Colonic mucosa (tissue), 4 donors: ENCODE measurements at regions not wholly inside any gene's neighbourhood (a gene's known extent, or its start where the extent isn't known, plus 50 kb on each side); places are given as distances from the start of the nearest gene placed in this dataset.
"Not testable (repeated sequence)": the region's sequence is repeated elsewhere in the genome, so short reads cannot be mapped to it uniquely, and the experiment has no call there.

Experiments
- DNase-seq: peaks from one replicate; pipeline ENCODE4 v3.0.0-alpha.2; 2020
- H3K27ac ChIP-seq: fragments of 200-600 bp; one replicate; pipeline ENCODE4 v1.8.0; 2021
- H3K27me3 ChIP-seq: fragments of 200-600 bp; one replicate; pipeline ENCODE4 v1.8.0; 2021
- H3K36me3 ChIP-seq: fragments of 200-600 bp; one replicate; pipeline ENCODE4 v1.8.0; 2021
- H3K4me1 ChIP-seq: fragments of 200-600 bp; one replicate; pipeline ENCODE4 v1.8.0; 2021; ENCODE audit warnings: mild to moderate bottlenecking
- H3K4me3 ChIP-seq: fragments of 200-600 bp; one replicate; pipeline ENCODE4 v1.8.0; 2021
- H3K9ac ChIP-seq, 2 donors: one replicate each; pipeline ENCODE4 v1.7.0; 2013; ENCODE audit warnings: control low read depth in 2 of 2, low read depth in 2 of 2, low read length in 2 of 2
- H3K9me3 ChIP-seq: fragments of 200-600 bp; one replicate; pipeline ENCODE4 v1.8.0; 2021
- intact Hi-C: fragments of 100-400 bp; cut with DNase I; formaldehyde crosslinking; loops from one replicate; pipeline ENCODE4 v1.14.1; 2022
- TF ChIP-seq, protein P1 (sequence below): fragments of 200-600 bp; IDR thresholded peaks from one replicate; pipeline ENCODE4 v1.8.0; 2022; ENCODE audit warnings: antibody characterized with exemption, mild to moderate bottlenecking
- donor health status: healthy.
- donor health status: DM: no; HTN: no; CAD: no.
- donor health status: DM: no; HTN: no; CAD: no.

GRCh38 chr12:78371284-78371683 is 493.3 kb upstream of the SYT1 start:
- intact Hi-C loops = no loop called here
- TF ChIP-seq, protein P1, sequence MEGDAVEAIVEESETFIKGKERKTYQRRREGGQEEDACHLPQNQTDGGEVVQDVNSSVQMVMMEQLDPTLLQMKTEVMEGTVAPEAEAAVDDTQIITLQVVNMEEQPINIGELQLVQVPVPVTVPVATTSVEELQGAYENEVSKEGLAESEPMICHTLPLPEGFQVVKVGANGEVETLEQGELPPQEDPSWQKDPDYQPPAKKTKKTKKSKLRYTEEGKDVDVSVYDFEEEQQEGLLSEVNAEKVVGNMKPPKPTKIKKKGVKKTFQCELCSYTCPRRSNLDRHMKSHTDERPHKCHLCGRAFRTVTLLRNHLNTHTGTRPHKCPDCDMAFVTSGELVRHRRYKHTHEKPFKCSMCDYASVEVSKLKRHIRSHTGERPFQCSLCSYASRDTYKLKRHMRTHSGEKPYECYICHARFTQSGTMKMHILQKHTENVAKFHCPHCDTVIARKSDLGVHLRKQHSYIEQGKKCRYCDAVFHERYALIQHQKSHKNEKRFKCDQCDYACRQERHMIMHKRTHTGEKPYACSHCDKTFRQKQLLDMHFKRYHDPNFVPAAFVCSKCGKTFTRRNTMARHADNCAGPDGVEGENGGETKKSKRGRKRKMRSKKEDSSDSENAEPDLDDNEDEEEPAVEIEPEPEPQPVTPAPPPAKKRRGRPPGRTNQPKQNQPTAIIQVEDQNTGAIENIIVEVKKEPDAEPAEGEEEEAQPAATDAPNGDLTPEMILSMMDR = no peak
- no peak overlapping the region for H3K4me3 ChIP-seq
- no peaks in the 10 kb centered on the region for H3K4me1 ChIP-seq
- no peaks in the 10 kb centered on the region for H3K36me3 ChIP-seq
- no peak overlapping the region for H3K27ac ChIP-seq
- DNase-seq = no peak
- no peaks in the 10 kb centered on the region for H3K9me3 ChIP-seq
- no peak overlapping the region for H3K9ac ChIP-seq
- no peaks in the 10 kb centered on the region for H3K27me3 ChIP-seq

- intact Hi-C loops = no loop called here
- no peak overlapping the region for H3K4me3 ChIP-seq
Observed at GRCh38 chr12:78375461-78375860, 489.1 kb upstream of the SYT1 start.

GRCh38 chr12:78376257-78376656 is 488.3 kb upstream of the SYT1 start:
- H3K9me3 ChIP-seq = no peaks in the 10 kb centered on the region
- TF ChIP-seq, protein P1 = no peak
- no peaks in the 10 kb centered on the region for H3K27me3 ChIP-seq
- H3K36me3 ChIP-seq = no peaks in the 10 kb centered on the region
- no peak overlapping the region for H3K9ac ChIP-seq
- no peak overlapping the region for H3K4me3 ChIP-seq
- no peak for DNase-seq
- no peak overlapping the region for H3K27ac ChIP-seq
- intact Hi-C loops = no loop called here
- H3K4me1 ChIP-seq = no peaks in the 10 kb centered on the region

More at GRCh38 chr12:78375461-78375860, 489.1 kb upstream of the SYT1 start:
- Histone ChIP-seq H3K4me1 (no peaks in the 10 kb centered on the region), H3K27ac (no peak overlapping the region), H3K27me3 (no peaks in the 10 kb centered on the region), H3K9me3 (no peaks in the 10 kb centered on the region), H3K36me3 (no peaks in the 10 kb centered on the region), H3K9ac (no peak overlapping the region)
- no peak for DNase-seq
- TF ChIP-seq, protein P1 = no peak

- DNase-seq, H3K27me3 ChIP-seq, H3K9ac ChIP-seq, H3K27ac ChIP-seq, H3K9me3 ChIP-seq, H3K36me3 ChIP-seq, H3K4me3 ChIP-seq, intact Hi-C loops, H3K4me1 ChIP-seq: not testable (repeated sequence)
Observed at GRCh38 chr12:78379065-78379464, 485.5 kb upstream of the SYT1 start.

- H3K4me3 ChIP-seq = no peak overlapping the region
- no peaks in the 10 kb centered on the region for H3K4me1 ChIP-seq
- H3K27me3 ChIP-seq = no peaks in the 10 kb centered on the region
- no peak overlapping the region for H3K9ac ChIP-seq
- intact Hi-C loops = no loop called here
- TF ChIP-seq, protein P1 = no peak
- no peaks in the 10 kb centered on the region for H3K36me3 ChIP-seq
- H3K9me3 ChIP-seq = no peaks in the 10 kb centered on the region
- no peak overlapping the region for H3K27ac ChIP-seq
- no peak for DNase-seq
Observed at GRCh38 chr12:78383414-78383813, 481.2 kb upstream of the SYT1 start.

DNA sequence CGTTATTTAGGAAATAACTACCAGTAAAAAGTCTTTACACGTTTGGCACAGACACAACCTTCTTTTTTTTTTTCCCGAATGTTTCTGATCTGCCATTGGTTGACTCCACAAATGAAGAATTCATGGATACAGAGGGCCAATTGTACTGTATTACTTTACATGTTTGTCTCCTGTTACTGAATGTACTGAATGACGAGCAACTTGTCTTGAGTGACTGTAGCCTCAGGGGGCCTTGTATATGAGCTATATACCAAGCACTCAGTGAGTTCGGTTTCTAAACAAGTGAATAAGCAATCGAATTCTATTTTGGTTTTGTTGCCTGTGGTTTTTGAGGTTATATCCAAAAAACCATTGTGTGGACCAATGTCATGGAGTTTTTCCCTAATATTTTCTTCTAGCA is 480.0 kb upstream of the SYT1 start:
- Histone ChIP-seq H3K27me3 (no peaks in the 10 kb centered on the region), H3K4me1 (no peaks in the 10 kb centered on the region), H3K36me3 (no peaks in the 10 kb centered on the region), H3K27ac (no peak overlapping the region), H3K9ac (no peak overlapping the region), H3K4me3 (no peak overlapping the region), H3K9me3 (no peaks in the 10 kb centered on the region)
- no peak for DNase-seq
- TF ChIP-seq, protein P1 = no peak
- intact Hi-C loops = no loop called here
